T-helper 1 cell (primary cell): ENCODE measurements at regions not wholly inside any gene's neighbourhood (a gene's known extent, or its start where the extent isn't known, plus 50 kb on each side); places are given as distances from the start of the nearest gene placed in this dataset.
"Not testable (repeated sequence)": the region's sequence is repeated elsewhere in the genome, so short reads cannot be mapped to it uniquely, and the experiment has no call there.

Experiments
- DNase-seq, 5 donors: peaks; one replicate each; pipeline ENCODE4 v3.0.0-alpha.2; 2012 to 2020

GRCh38 chrX:43239356-43239755 is 416.7 kb upstream of the MAOA start:
- no peak for DNase-seq

GRCh38 chrX:43255596-43255995 is 400.5 kb upstream of the MAOA start:
- no peak for DNase-seq

- peak in 1 of 5 donors; percentile 9 for DNase-seq
Observed at GRCh38 chrX:43266487-43266886, 389.6 kb upstream of the MAOA start.

- no peak for DNase-seq
Observed at GRCh38 chrX:43267652-43268051, 388.4 kb upstream of the MAOA start.

- DNase-seq, result no peak
Observed at GRCh38 chrX:43269201-43269600, 386.9 kb upstream of the MAOA start.

- DNase-seq, result no peak
Observed at GRCh38 chrX:43277879-43278278, 378.2 kb upstream of the MAOA start.

- no peak for DNase-seq
Observed at GRCh38 chrX:43278440-43278839, 377.7 kb upstream of the MAOA start.

GRCh38 chrX:43279341-43279808 is 376.7 kb upstream of the MAOA start:
- no peak for DNase-seq

GRCh38 chrX:43283187-43283586 is 372.9 kb upstream of the MAOA start:
- DNase-seq, result no peak

GRCh38 chrX:43311625-43312024 is 344.5 kb upstream of the MAOA start:
- DNase-seq, result not testable (repeated sequence)

GRCh38 chrX:43313035-43313434 is 343.1 kb upstream of the MAOA start:
- no peak for DNase-seq

- DNase-seq, result no peak
Observed at GRCh38 chrX:43314525-43314924, 341.6 kb upstream of the MAOA start.

- no peak for DNase-seq
Observed at GRCh38 chrX:43315622-43316021, 340.5 kb upstream of the MAOA start.

- DNase-seq, result no peak
Observed at GRCh38 chrX:43316146-43316545, 340.0 kb upstream of the MAOA start.

- DNase-seq, result no peak
Observed at GRCh38 chrX:43317378-43317777, 338.7 kb upstream of the MAOA start.

GRCh38 chrX:43328358-43328946 is 327.6 kb upstream of the MAOA start:
- no peak for DNase-seq

GRCh38 chrX:43333543-43333942 is 322.6 kb upstream of the MAOA start:
- no peak for DNase-seq

GRCh38 chrX:43345166-43345565 is 310.9 kb upstream of the MAOA start:
- DNase-seq, result no peak

- peak in 4 of 5 donors; percentile 2 to 39 (median 10) for DNase-seq
Observed at GRCh38 chrX:43349363-43349762, 306.7 kb upstream of the MAOA start.

GRCh38 chrX:43350935-43351334 is 305.2 kb upstream of the MAOA start:
- DNase-seq, result no peak

GRCh38 chrX:43357741-43358140 is 298.4 kb upstream of the MAOA start:
- no peak for DNase-seq

GRCh38 chrX:43373032-43373431 is 283.1 kb upstream of the MAOA start:
- no peak for DNase-seq

GRCh38 chrX:43375136-43375535 is 281.0 kb upstream of the MAOA start:
- DNase-seq, result no peak

GRCh38 chrX:43380704-43381103 is 275.4 kb upstream of the MAOA start:
- DNase-seq, result no peak

GRCh38 chrX:43386875-43387274 is 269.2 kb upstream of the MAOA start:
- DNase-seq, result no peak
